Upper lobe of left lung (tissue), 4 donors: ENCODE measurements at regions not wholly inside any gene's neighbourhood (a gene's known extent, or its start where the extent isn't known, plus 50 kb on each side); places are given as distances from the start of the nearest gene placed in this dataset.

Experiments
- EP300 ChIP-seq, 4 donors: sonication (generic); formaldehyde crosslinking; IDR thresholded peaks; one replicate each; pipeline ENCODE4 v1.5.1; 2017; ENCODE audit warnings: antibody characterized with exemption in 4 of 4, control low read depth in 2 of 4
- POLR2A ChIP-seq, 4 donors: fragments of 450-650 bp; IDR thresholded peaks; one replicate each; pipeline ENCODE4 v1.5.1; 2016 to 2017; ENCODE audit warnings: antibody characterized with exemption in 4 of 4, mild to moderate bottlenecking in 2 of 4
- TF ChIP-seq, protein P1 (sequence below), 6 experiments: fragments of 450-650 bp in 4 of 6; fragments of 200-600 bp in 2 of 6; sonication (generic) in 2 of 6; IDR thresholded peaks; one replicate each; pipeline ENCODE4 v1.5.1; 2016 to 2019; ENCODE audit warnings: antibody characterized with exemption in 6 of 6

DNA sequence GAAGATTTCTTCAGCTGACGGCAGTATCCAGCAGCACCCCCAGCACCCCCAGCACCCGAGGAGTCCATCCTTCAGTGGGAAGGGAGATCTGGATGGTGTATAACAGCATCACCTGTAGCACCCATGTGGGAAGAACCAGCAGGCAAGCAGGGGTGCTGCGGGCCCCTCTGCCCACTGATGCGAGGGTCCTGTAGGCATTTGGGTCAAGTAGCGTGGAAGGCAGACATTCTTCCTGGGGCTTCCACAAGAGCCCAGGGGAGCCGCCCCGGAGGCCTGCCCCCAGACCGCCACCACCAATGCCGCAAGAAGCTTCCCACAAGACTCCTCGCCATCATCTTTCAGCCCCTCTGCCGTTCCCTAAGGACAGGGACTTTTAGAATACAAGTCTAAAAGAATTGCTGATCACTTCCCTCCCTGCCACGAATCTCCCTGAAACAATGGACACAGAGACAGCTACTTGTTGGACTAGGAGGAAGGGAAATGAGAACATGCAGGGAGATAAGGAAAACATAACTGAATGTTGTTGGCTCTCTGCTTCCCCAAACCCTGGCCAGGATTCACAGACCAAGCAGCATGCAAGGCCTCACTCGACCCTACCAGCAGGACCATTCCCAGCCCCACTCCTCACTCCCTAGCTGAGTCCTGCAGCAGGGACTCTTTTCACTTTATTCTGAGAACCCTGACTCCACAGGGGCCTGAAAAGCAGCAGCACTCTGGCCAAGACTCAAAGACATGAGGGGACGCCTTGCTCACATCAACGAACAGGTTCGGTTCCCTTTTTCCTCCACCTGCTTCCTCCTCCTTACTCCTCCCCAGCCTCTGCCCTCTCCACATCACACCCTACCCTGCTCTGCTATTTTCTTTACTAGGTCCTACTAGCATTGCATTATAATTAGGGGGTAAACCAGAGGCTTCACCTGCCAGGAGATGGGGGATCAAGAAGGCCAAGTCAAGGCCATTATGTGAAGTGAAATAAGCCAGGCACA is 164.5 kb downstream of the HERPUD2 start:
- TF ChIP-seq, protein P1, sequence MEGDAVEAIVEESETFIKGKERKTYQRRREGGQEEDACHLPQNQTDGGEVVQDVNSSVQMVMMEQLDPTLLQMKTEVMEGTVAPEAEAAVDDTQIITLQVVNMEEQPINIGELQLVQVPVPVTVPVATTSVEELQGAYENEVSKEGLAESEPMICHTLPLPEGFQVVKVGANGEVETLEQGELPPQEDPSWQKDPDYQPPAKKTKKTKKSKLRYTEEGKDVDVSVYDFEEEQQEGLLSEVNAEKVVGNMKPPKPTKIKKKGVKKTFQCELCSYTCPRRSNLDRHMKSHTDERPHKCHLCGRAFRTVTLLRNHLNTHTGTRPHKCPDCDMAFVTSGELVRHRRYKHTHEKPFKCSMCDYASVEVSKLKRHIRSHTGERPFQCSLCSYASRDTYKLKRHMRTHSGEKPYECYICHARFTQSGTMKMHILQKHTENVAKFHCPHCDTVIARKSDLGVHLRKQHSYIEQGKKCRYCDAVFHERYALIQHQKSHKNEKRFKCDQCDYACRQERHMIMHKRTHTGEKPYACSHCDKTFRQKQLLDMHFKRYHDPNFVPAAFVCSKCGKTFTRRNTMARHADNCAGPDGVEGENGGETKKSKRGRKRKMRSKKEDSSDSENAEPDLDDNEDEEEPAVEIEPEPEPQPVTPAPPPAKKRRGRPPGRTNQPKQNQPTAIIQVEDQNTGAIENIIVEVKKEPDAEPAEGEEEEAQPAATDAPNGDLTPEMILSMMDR (IDR thresholded peaks at IDR 0.05): no peak
- TF ChIP-seq EP300 (IDR thresholded peaks at IDR 0.05) (no peak), POLR2A (IDR thresholded peaks at IDR 0.05) (no peak)
